Activated naive CD4-positive, alpha-beta T cell (primary cell): ENCODE measurements at regions not wholly inside any gene's neighbourhood (a gene's known extent, or its start where the extent isn't known, plus 50 kb on each side); places are given as distances from the start of the nearest gene placed in this dataset.
"Not testable (repeated sequence)": the region's sequence is repeated elsewhere in the genome, so short reads cannot be mapped to it uniquely, and the experiment has no call there.

Experiments used
- DNase-seq, 4 experiments: peaks; one replicate each; lab custom pipeline; 2025; lab: John Stamatoyannopoulos, UW

- DNase-seq, result no peak
These were observed 194.4 kb downstream of the CTTN start for GRCh38 chr11:70592641-70593165.

- no peak for DNase-seq
These were observed 195.2 kb downstream of the CTTN start for GRCh38 chr11:70593446-70593983.

- no peak for DNase-seq
These were observed 195.7 kb downstream of the CTTN start for GRCh38 chr11:70594031-70594430.

GRCh38 chr11:70594606-70595005 lies 196.3 kb downstream of the CTTN start:
- no peak for DNase-seq

- DNase-seq, result no peak
These were observed 196.7 kb downstream of the CTTN start for GRCh38 chr11:70595016-70595415.

GRCh38 chr11:70595452-70595851 lies 197.1 kb downstream of the CTTN start:
- DNase-seq, result no peak

- DNase-seq, result no peak
These were observed 197.8 kb downstream of the CTTN start for GRCh38 chr11:70596091-70596490.

GRCh38 chr11:70597006-70597555 lies 198.8 kb downstream of the CTTN start:
- DNase-seq, result no peak

GRCh38 chr11:70597751-70598625 lies 199.7 kb downstream of the CTTN start:
- DNase-seq, result no peak

GRCh38 chr11:70600911-70601415 lies 202.6 kb downstream of the CTTN start:
- DNase-seq, result not testable (repeated sequence)

- DNase-seq, result no peak
These were observed 203.7 kb downstream of the CTTN start for GRCh38 chr11:70601861-70602538.

- no peak for DNase-seq
These were observed 204.9 kb downstream of the CTTN start for GRCh38 chr11:70603114-70603755.

- no peak for DNase-seq
These were observed 205.5 kb downstream of the CTTN start for GRCh38 chr11:70603756-70604211.

GRCh38 chr11:70604221-70604620 lies 205.9 kb downstream of the CTTN start:
- DNase-seq, result no peak

- no peak for DNase-seq
These were observed 206.5 kb downstream of the CTTN start for GRCh38 chr11:70604630-70605467.

GRCh38 chr11:70605468-70605815 lies 207.1 kb downstream of the CTTN start:
- no peak for DNase-seq

- DNase-seq, result no peak
These were observed 207.5 kb downstream of the CTTN start for GRCh38 chr11:70605846-70606245.

GRCh38 chr11:70606248-70606950 lies 208.1 kb downstream of the CTTN start:
- DNase-seq, result no peak

- DNase-seq, result no peak
These were observed 208.6 kb downstream of the CTTN start for GRCh38 chr11:70606951-70607330.

- DNase-seq, result no peak
These were observed 209.2 kb downstream of the CTTN start for GRCh38 chr11:70607561-70607960.
